CD14-positive monocyte (primary cell): ENCODE measurements at regions not wholly inside any gene's neighbourhood (a gene's known extent, or its start where the extent isn't known, plus 50 kb on each side); places are given as distances from the start of the nearest gene placed in this dataset.

ENCODE experiments used
- DNase-seq, 3 donors: peaks; one replicate each; pipeline ENCODE4 v3.0.0-alpha.2; 2011 to 2022
- H2AFZ ChIP-seq: 2 replicates; pipeline ENCODE4 v1.6.0; 2012; ENCODE audit warnings: mild to moderate bottlenecking, low read depth, low read length, inconsistent platforms; ENCODE audit not compliant: insufficient read depth, poor library complexity, severe bottlenecking
- H3K27ac ChIP-seq, 2 donors: 1 replicate in 1 of 2; 2 replicates in 1 of 2; pipeline ENCODE4 v1.5.1; 2012 to 2013; ENCODE audit warnings: low read length in 2 of 2, control low read depth in 1 of 2, inconsistent platforms in 1 of 2, low read depth in 1 of 2, mild to moderate bottlenecking in 1 of 2
- H3K27me3 ChIP-seq, 2 donors: one replicate each; pipeline versions ENCODE4 v1.6.0 to v1.6.1; 2011 to 2013; ENCODE audit warnings: low read length in 2 of 2; ENCODE audit not compliant: control insufficient read depth in 2 of 2, insufficient read depth in 2 of 2
- H3K36me3 ChIP-seq, 2 donors: replicated peaks in 1 of 2; 1 replicate in 1 of 2; 2 replicates in 1 of 2; pipeline versions ENCODE4 v1.5.1 to v1.6.1; 2012 to 2013; ENCODE audit warnings: low read length in 2 of 2, control low read depth in 1 of 2, inconsistent platforms in 1 of 2, mild to moderate bottlenecking in 1 of 2; ENCODE audit not compliant: insufficient read depth in 2 of 2, control insufficient read depth in 1 of 2
- H3K4me1 ChIP-seq, 2 donors: 1 replicate in 1 of 2; 2 replicates in 1 of 2; pipeline versions ENCODE4 v1.5.1 to v1.6.1; 2012 to 2013; ENCODE audit warnings: low read length in 2 of 2, control low read depth in 1 of 2, inconsistent platforms in 1 of 2, mild to moderate bottlenecking in 1 of 2, moderate library complexity in 1 of 2; ENCODE audit not compliant: insufficient read depth in 2 of 2, control insufficient read depth in 1 of 2
- H3K4me2 ChIP-seq: replicated peaks from 2 replicates; pipeline ENCODE3; 2012; ENCODE audit warnings: low read length, moderate library complexity, mild to moderate bottlenecking; ENCODE audit not compliant: poor library complexity, severe bottlenecking; ENCODE audit errors: extremely low read depth
- H3K4me3 ChIP-seq, 3 experiments: fragments of 200-600 bp in 1 of 3; sonication (generic) in 1 of 3; replicated peaks in 1 of 3; 1 replicate in 2 of 3; 2 replicates in 1 of 3; pipeline ENCODE4 v1.5.1; 2011 to 2013; ENCODE audit warnings: low read length in 3 of 3, mild to moderate bottlenecking in 3 of 3, control low read depth in 2 of 3, low read depth in 2 of 3, inconsistent platforms in 1 of 3, moderate library complexity in 1 of 3
- H3K79me2 ChIP-seq: 2 replicates; pipeline ENCODE4 v1.6.0; 2012; ENCODE audit warnings: mild to moderate bottlenecking, control low read depth, inconsistent platforms, low read length, moderate library complexity; ENCODE audit not compliant: insufficient read depth
- H3K9ac ChIP-seq: 2 replicates; pipeline ENCODE4 v1.6.0; 2017; ENCODE audit warnings: low read length, mild to moderate bottlenecking; ENCODE audit not compliant: insufficient read depth, poor library complexity, severe bottlenecking
- H3K9me3 ChIP-seq, 2 donors: replicated peaks in 1 of 2; 1 replicate in 1 of 2; 2 replicates in 1 of 2; pipeline versions ENCODE4 v1.5.1 to v1.6.1; 2012 to 2013; ENCODE audit warnings: low read length in 2 of 2, control low read depth in 1 of 2; ENCODE audit not compliant: control insufficient read depth in 1 of 2, insufficient read depth in 1 of 2
- H4K20me1 ChIP-seq: 2 replicates; pipeline ENCODE4 v1.6.0; 2012; ENCODE audit warnings: mild to moderate bottlenecking, low read length, control low read depth, moderate library complexity; ENCODE audit not compliant: insufficient read depth
- H3K27ac Mint-ChIP-seq, 7 donors: one replicate each; pipeline ENCODE4 v1.8.0; 2020; ENCODE audit warnings: mild to moderate bottlenecking in 7 of 7, mixed read lengths in 7 of 7, moderate library complexity in 6 of 7, inconsistent platforms in 2 of 7
- H3K27me3 Mint-ChIP-seq, 3 donors: one replicate each; pipeline ENCODE4 v1.8.0; 2021 to 2022; ENCODE audit warnings: low read depth in 3 of 3, mild to moderate bottlenecking in 3 of 3, mixed read lengths in 3 of 3, moderate library complexity in 3 of 3, inconsistent platforms in 1 of 3
- H3K36me3 Mint-ChIP-seq, 2 donors: one replicate each; pipeline ENCODE4 v1.8.0; 2020; ENCODE audit warnings: mixed read lengths in 2 of 2, inconsistent platforms in 1 of 2, mild to moderate bottlenecking in 1 of 2
- H3K4me1 Mint-ChIP-seq: one replicate; pipeline ENCODE4 v1.8.0; 2020; ENCODE audit warnings: mild to moderate bottlenecking, mixed read lengths
- H3K4me3 Mint-ChIP-seq, 2 donors: one replicate each; pipeline ENCODE4 v1.8.0; 2020; ENCODE audit warnings: mild to moderate bottlenecking in 2 of 2, mixed read lengths in 2 of 2, moderate library complexity in 1 of 2
- H3K9me3 Mint-ChIP-seq, 7 donors: one replicate each; pipeline ENCODE4 v1.8.0; 2020 to 2022; ENCODE audit warnings: mixed read lengths in 7 of 7, mild to moderate bottlenecking in 6 of 7, moderate library complexity in 6 of 7, inconsistent platforms in 2 of 7
- CTCF ChIP-seq: fragments of 200-600 bp; IDR thresholded peaks from one replicate; pipeline ENCODE4 v1.8.0; 2022; ENCODE audit warnings: antibody characterized with exemption, mild to moderate bottlenecking
- WGBS: methylation state at CpG from one replicate; pipeline ENCODE4 v1.1.5; 2013; ENCODE audit warnings: missing lambda C conversion rate; ENCODE audit not compliant: insufficient coverage; 5-methylcytosine and 5-hydroxymethylcytosine counted together
- intact Hi-C, 2 donors: fragments of 100-400 bp; cut with micrococcal nuclease; formaldehyde crosslinking; loops; one replicate each; pipeline versions ENCODE4 v1.15.0 to v1.15.1; 2023

DNA sequence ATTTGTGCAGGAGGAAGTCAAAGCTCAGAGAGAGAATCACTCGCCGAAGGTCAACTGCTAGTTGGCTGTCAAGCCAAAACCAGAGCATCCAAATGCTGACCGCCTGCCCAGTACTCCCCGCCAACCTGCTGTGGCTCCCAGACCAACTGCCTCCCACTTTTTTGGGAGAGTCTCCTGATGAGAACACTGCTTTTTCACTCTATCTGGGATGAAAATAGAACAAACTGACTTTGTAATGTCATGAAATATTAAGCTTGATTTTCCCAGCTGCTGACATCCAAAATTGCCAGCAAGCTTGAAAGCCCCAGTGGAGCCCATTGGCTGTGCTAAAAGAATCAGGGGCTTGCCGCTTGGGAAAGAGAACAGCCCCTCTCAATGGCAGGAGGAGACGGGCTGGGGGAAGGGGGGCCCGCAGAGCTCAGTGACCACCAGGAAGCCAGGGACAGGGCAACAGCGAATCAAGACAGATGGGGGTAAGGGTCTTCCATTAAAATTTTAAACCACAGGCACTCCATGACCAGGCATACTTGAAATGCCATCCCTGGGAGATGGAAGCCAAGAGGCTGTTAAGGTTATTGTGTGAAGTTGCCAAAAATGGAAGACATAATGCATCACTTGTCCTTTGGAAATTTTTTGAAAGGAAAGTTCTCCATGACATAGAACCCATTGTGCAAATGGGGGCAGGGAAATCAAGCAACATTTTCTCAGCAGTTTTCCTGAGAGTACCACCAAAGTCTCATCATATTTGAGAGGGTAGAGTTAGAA lies 125.7 kb upstream of the CDH5 start:
- DNase-seq, result no peak
- H3K4me3 Mint-ChIP-seq, result no peak overlapping the region
- H3K27me3 ChIP-seq, result no peaks in the 10 kb centered on the region
- no peaks in the 10 kb centered on the region for H3K36me3 Mint-ChIP-seq
- no peak overlapping the region for H3K4me2 ChIP-seq
- no peak overlapping the region for H3K4me3 ChIP-seq
- H3K27ac ChIP-seq, result no peak overlapping the region
- no peak overlapping the region for H3K27ac Mint-ChIP-seq
- no peaks in the 10 kb centered on the region for H3K4me1 Mint-ChIP-seq
- no peaks in the 10 kb centered on the region for H4K20me1 ChIP-seq
- H3K4me1 ChIP-seq, result no peaks in the 10 kb centered on the region
- intact Hi-C loops, result no loop called here
- peaks cover 0 to 2% (median 2%) of the 10 kb centered on the region in 3 donors for H3K27me3 Mint-ChIP-seq
- no peak for TF ChIP-seq CTCF
- H3K9ac ChIP-seq, result no peak overlapping the region
- WGBS, result no CpG with 5 or more reads among the region's 8 CpGs
- no peaks in the 10 kb centered on the region for H3K36me3 ChIP-seq
- H2AFZ ChIP-seq, result no peak overlapping the region
- peaks cover 10 to 14% of the 10 kb centered on the region in 2 donors for H3K9me3 ChIP-seq
- peaks cover 9 to 21% (median 19%) of the 10 kb centered on the region in 7 donors for H3K9me3 Mint-ChIP-seq
- no peaks in the 10 kb centered on the region for H3K79me2 ChIP-seq

DNA sequence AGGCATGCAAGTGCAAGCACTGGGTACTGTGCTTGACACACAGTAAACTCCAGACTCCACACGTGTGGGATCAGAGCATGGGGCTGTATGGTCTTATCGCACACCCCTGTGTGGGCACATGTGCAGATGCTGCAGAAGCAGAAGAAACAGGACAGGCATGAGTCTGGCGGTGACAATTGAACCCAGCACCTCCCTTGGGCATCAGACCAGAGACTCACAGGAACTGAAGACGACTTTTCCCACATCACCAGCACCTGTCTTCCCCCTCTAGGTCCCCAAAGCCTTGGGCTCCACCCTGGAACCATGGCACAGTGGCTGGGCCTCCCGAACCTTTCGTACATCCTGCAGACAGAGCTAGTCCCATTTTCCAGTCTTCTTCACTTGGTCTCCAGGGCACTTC lies 126.4 kb upstream of the CDH5 start:
- WGBS, result 98% methylated on average over 6 of the region's 6 CpGs
- no peaks in the 10 kb centered on the region for H3K36me3 ChIP-seq
- Mint-ChIP-seq H3K36me3 (no peaks in the 10 kb centered on the region), H3K27ac (no peak overlapping the region), H3K4me1 (no peaks in the 10 kb centered on the region), H3K9me3 (peaks cover 9 to 21% (median 19%) of the 10 kb centered on the region in 7 donors), H3K4me3 (no peak overlapping the region), H3K27me3 (peaks cover 0 to 2% (median 2%) of the 10 kb centered on the region in 3 donors)
- H3K79me2 ChIP-seq, result no peaks in the 10 kb centered on the region
- intact Hi-C loops, result no loop called here
- H3K4me2 ChIP-seq, result no peak overlapping the region
- no peaks in the 10 kb centered on the region for H4K20me1 ChIP-seq
- H3K4me1 ChIP-seq, result no peaks in the 10 kb centered on the region
- DNase-seq, result no peak
- no peak overlapping the region for H3K9ac ChIP-seq
- H3K27me3 ChIP-seq, result no peaks in the 10 kb centered on the region
- peaks cover 10 to 14% of the 10 kb centered on the region in 2 donors for H3K9me3 ChIP-seq
- H3K4me3 ChIP-seq, result no peak overlapping the region
- H3K27ac ChIP-seq, result no peak overlapping the region
- TF ChIP-seq CTCF, result no peak
- H2AFZ ChIP-seq, result no peak overlapping the region
